GM19025 (cell line): ENCODE measurements at regions not wholly inside any gene's neighbourhood (a gene's known extent, or its start where the extent isn't known, plus 50 kb on each side); places are given as distances from the start of the nearest gene placed in this dataset.
A peak's percentile ranks its signal among the peaks of the same experiment; 100 is the strongest.
"Not testable (repeated sequence)": the region's sequence is repeated elsewhere in the genome, so short reads cannot be mapped to it uniquely, and the experiment has no call there.

Experiments used
- ATAC-seq: cut with Tn5 transposase; IDR thresholded peaks from one replicate; pipeline ENCODE4 v1.9.1; 2021; ENCODE audit warnings: mild to moderate bottlenecking, low read depth, moderate library complexity; ENCODE audit not compliant: unreplicated experiment

DNA sequence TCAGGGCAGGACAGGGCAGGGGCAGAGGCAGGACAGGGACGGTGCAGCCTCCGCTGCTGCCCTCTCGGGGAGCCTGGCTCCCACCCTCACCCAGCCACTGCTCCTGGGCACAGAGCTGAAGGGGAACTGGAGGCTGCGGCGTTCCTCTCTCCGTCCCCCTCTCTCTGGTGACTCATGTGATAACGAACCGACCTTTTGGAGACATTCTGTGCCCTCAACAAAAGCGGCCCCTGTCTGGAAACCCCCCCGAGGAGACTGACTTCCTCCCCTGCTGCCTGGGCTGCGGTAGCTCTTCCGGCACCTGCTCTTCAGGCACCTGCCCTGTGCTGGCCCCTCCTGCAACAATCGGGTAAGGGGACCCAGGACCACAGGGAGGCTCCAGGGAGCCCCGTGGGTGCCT, 5419.6 kb upstream of the TPTE start:
- peak; percentile 46 for ATAC-seq

DNA sequence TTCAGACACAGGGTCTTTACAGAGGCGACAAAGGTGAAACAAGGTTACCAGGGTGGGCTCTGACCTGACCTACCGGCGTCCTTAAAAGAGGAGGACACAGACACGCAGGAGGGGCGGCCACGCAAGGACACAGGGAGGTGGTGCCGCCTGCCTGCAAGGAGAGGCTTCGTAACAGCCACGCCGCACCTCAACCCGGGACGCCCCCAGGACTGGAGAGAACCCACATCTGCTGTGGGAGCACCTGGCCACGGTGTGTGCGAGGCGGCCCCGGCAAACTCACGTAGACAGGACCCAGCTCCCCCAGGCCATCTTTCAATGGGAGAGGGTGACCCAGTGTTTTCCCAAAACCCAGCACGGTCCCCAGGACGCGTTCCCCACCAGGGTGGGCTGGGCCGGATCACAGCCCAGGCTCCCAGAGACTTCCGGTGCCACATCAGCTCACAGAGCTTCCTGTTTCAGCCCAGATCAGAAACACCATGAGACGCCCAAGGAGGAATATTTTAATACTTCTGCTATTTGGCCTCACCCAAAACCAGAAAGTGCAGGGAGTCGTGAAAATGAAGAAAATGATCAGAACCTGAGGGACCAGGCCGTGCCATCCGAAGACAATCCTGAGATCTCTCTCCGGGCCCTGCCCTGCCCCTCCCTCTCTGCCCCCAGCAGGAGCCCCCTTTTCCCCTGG, 5417.4 kb upstream of the TPTE start:
- not testable (repeated sequence) for ATAC-seq

DNA sequence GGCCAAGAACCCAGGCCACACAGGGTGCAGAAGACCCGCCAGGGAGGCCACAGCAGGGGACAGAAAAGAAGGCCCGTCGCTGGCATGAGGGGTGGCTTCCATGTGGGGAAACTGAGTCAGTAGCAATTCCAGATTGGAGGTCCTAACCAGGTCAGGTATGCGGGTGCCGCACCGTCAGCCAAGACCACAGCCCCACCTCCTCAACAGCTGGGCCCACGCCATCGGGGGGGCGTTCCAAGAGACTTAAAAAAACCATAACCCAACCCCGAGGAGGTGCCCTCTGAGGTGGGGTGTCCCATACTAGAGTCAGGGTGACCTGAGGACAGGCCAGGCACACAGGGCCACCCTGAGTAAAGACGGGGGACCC, 5416.8 kb upstream of the TPTE start:
- not testable (repeated sequence) for ATAC-seq

DNA sequence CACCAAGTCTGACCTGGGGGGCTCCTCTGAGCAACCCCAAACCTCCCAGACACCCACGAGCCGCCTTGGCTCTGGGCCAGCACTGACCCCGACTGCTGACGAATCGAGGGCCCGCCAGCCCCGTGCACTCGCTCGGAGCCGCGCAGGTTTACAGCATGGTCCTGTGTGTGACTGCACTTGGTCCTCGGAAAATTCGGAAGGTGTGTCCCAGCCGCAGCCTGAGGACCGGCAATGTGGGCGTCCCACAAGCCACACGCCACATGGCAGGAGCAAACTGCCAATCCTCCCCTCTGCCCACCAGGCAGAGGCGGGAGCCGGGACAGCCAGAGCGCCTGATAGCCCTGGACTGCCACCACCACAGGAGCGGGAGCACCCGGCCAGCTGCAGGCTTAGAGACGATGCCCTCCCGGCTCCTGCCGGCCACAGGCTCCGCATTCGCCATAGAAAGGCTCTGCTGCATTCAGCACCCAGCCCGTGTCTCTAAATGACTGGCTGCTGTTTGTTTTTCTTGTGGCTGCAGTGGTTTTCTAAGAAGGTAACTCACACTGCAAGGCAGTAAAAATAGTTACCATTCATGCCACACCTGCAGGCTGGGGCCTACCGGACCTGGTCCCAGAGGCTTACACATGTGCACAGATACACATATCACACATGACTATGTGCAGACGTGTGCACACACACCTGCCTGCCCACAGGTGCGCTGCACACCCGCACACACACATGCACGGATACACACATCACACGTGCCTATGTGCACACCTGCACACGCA, 5415.3 kb upstream of the TPTE start:
- peak; percentile 41 for ATAC-seq

DNA sequence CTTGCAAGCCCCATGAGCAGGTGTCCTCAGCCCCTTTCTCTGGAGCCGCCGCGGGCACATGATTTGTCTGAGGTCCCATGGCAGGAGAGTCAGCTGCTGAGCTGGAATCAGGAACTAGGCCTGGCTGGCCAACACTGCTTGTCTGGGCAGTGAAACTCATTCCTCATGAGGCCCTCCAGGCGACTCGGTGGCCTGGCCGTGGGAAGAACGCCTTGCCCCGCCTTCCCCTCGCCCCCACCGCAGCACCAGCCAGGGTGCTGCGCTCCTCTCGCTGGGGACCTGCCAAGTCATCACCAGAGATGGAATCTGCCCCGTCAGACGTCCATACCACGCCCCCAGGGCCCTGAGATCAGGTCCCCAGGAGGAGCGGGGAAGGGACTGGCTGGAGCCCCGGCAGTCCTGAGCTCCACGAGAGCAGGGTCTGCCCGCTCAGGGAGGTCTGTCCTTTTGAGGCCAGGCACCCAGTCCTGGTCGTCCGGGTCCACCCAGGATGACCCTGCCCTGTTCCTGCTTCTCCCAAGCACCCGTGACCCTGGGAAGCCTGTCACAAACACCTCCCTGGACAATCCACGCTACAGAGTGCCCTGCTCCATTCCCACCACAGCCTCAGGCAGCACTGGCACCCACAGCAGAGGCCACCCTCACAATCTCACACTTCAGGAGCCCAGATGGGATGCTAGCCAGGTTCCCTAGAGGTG, 5414.5 kb upstream of the TPTE start:
- peak; percentile 31 for ATAC-seq

DNA sequence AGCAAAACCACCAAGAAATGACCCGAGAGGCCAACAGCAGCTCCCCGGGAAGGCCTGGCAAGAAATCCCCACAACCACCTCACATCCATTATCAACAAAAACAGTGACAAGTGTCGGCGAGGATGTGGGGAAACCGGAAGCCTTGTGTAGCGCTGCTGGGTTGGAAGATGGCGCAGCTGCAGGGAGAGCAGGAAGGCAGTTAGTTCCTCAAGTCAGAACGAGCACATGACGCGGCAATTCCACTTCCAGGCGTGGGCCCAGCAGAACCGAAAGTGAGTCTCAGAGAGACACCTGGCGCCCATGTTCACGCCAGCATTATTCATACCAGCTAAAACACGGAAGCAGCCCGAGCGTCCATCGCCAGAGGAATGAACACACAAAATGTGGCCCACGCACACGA, 5413.7 kb upstream of the TPTE start:
- not testable (repeated sequence) for ATAC-seq

DNA sequence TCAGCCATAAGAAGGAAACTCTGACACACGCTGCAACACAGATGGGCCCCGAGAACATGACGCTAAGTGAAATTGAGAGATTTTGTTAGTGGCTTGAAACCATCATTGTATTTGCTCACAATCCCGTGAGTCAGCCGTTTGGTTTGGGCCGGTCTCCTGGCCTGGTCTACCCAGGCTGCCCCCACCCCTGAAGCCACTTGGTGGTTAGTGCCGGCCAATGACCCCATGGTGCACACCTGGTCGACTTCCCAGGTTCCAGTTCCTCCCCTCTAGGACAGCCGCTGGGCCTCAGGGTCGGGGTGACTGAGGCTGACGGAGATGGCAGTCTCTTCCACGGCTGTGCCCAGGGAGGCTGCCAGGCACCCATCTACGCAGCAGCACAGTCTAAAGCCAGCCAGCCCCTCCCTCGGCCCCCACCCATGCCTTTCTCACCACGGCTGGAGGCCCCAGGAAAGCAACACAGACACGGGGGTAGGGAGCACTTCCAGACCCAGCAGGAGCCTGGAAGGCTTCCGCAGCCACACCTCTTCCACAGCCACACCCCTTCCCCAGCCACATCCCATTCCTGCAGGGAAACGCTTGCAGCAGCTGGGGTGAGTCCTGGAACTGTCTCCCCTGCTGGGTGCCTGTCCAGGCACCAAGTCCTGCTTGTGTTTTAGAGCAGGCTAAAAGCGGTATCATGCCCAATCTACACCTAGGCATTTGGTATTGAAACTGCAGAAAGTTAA, 5413.2 kb upstream of the TPTE start:
- not testable (repeated sequence) for ATAC-seq

DNA sequence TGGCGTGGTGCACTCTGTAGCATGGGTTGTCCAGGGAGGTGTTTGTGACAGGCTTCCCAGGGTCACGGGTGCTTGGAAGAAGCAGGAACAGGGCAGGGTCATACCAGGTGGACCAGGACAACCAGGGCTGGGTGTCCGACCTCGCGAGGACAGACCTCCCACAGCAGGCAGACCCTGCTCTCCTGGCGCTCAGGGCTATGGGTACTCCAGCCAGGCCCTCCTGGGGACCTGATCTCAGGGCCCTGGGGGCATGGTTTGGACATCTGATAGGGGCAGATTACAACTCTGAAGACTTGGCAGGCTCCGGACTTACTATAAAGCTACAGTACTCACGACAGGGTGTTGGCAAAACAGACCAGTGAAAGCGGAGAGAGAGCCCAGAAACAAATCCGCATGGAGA, 5410.2 kb upstream of the TPTE start:
- ATAC-seq: not testable (repeated sequence)

DNA sequence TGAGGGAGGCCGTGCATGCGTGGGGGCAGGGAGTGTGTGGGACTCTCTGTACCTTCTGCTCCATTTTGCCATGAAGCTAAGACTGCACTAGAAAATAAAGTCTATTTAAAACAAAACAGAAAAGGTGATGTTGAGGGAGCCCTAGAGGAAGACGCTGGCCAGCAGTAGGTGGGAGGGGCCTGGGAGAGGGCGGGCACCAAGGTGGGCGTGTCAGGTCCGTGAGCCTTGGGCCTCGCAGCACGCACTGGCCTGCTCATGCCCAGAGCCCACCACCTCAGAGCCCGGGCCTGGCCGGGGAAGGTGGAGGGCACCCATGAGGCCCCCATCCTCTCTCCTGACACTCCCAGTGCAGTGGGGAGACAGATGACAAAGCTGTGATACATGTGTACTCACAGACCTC, 5408.3 kb upstream of the TPTE start:
- ATAC-seq: not testable (repeated sequence)

DNA sequence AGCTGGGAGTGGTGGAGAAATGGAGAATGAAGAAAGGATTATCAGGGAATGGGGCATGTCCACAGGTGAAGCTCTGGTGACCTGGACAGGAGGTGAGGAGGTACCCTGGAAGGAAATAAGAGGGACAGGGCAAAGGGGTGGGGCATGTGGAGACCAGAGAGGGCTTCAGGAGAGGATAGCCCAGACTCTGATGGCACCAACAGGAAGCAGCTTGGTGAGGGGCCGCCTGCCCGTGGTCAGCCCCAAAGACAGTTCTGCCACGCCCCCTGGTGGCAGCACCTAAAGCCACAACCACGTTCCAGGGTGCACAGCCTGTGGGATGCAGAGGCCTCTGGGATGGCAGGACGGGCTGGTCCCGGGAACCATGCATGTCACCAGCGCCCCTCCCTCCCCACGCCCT, 5406.9 kb upstream of the TPTE start:
- ATAC-seq: not testable (repeated sequence)

DNA sequence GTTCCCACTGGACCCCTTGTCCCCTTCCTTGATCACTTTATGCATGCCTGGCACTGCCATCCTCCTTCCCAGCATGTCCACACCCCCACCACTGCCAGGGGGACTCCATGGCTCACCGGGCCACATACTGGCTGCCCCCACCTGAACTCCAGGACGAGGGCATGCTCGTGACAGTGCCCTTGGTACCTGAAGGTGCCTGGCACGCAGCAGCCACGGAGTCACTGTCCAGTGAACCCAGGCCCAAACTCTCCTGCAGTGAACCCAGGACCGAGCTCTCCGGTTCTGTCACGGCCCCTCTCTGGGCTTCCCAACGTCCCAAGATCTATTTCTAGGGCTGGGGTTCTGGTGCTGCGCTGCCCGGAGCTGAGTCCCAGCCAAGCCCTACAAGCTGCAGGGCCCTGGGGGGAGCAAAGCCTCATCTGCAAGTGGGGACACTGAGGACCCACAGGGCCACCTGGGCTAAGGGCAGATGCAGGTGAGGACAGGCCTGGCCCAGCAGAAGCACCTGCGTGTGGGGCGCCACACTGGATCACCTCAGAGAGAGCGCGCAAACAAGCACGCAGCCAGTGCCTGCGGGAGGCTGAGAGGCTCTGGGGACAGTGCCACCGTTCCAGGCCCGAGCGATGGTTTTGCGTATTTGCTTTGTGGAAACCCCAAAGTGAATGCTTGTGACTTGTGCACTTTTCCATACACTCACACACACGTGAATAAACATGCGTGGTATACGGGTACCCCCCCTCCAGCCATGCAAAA, 5406.3 kb upstream of the TPTE start:
- not testable (repeated sequence) for ATAC-seq

DNA sequence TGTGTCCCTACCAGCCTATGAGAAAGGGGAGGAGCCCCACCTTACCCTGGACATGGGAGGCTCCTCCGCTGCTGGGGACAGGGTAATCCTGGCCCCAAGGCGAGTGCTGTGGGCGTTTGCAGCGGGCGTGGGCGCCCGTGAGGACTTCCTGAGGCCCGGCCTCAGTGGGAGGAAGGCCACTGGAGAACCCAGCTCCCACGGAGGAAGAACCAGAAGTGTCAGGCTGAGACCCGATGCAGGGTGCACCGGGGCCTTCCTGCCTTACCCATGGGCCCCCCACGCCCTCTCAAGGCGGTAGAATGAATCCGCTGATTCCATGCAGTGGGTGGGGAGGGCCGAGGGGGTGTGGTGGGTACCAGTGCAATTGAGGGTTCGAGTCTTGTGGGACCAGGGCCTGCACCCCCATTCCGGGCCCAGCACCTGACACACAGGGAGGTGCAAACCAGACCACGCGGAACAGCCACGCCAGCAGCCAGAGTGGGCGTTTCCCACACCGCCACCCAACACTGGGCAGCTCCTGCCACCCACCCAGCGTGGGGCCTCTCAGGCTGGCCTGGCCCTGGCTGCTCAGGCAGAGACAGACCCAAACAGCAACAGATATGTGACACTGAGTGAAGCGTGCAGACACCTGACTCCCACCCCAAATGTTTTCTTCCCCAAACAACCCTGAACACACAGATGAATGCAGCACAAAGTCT, 5405.6 kb upstream of the TPTE start:
- ATAC-seq: not testable (repeated sequence)

DNA sequence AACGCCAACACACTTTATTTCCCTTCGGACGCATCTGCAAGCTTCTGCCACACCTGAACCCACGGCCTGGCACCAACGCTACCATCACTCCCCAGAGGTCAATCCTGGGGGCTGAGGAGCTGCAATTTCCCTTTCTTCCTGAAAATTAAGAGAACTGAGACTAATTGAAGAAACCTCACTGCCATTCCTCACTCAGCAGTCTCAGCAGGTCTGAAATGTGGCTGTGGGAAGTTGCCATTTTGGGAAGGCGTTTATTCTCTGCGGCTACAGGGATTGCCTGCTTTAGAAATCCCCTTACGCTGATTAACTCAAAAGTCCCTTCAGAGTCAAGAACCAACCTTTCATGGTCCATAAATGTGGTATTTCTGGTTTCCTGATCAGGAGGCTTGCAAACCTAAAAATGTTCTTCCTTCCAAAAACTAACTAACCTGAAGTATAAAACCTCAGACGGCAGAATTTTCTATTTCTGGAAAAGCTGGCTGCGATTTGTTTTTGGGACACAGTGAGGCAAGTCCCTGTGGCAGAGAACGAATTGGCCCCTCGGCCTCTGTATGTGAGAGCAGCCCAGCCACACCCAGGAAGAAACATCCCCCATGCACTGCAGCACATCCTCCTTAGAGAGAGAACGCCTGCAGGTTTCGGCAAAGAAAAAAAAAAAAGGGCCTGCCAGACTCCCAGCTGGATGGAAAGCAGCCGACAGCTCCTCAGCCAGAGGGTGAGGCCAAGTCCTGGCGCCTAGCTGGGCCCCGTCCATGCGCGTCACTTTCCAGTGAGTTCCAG, 5404.8 kb upstream of the TPTE start:
- ATAC-seq: not testable (repeated sequence)

DNA sequence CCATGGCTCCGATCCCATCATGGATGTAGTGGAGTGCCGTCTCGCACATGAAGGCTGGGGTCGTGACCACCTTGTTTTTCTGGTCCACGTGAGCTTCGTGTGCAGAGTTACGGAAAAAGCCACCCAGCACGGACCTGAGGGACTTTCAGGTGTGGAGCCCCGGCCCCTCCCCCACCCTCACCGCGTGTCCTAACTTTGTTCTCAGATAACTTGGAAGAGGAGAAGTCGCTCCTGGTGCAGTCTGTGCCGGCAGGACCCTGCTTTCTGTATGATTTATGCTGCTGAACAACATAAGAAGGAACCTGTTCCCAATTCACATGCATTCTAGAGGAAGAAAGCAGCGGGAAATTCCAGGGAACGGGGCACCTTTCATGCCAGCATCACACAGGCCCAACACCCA, 5404.2 kb upstream of the TPTE start:
- not testable (repeated sequence) for ATAC-seq

DNA sequence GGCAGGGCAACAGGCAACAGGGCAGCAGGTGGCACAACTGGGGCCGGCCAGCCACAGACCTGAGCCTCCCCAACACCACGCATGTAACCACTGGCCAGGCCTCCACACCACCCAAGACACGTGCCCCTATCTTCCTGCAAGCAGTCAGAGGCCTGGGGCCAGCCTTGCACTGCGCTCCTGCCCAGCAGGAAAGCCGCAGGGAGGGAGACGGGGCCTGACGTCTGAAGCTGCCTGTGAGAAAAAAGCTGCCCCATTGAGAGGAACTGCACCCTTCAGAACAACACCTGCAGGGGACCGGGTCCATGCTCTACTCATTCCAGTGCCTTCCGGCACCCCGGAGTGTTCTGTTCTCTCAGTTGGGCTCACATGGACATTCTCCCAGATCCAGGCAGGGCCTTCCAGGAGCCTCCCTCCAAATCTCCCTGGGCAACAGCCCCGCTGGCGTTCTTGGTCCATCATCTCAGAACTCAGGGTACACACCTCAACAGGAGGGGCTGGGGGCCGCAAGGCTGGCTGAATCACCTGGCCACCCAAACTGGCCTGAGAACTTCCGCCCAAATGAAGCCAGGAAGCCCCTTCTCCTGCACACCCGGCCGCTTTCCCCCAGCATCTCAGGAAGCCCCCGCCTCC, 5403.6 kb upstream of the TPTE start:
- ATAC-seq: not testable (repeated sequence)

DNA sequence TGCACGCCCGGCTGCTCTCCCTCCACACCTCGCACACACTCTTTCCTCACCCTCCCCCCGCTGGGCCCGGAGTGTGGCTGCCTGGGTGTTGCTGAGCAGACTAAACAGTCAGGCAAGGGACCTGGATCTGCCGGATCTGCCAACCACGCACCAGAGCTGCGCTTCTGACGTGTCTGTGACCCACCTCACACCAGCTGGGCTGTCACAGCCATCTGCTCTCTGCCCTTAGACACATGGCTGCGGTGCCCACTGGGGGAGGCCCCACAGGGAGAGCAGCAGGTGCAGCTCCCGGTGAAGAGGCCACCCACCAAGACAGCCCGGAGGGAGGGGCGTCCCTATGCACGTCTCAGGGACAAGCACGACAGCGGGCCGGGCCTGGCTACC, 5403.1 kb upstream of the TPTE start:
- ATAC-seq: not testable (repeated sequence)

DNA sequence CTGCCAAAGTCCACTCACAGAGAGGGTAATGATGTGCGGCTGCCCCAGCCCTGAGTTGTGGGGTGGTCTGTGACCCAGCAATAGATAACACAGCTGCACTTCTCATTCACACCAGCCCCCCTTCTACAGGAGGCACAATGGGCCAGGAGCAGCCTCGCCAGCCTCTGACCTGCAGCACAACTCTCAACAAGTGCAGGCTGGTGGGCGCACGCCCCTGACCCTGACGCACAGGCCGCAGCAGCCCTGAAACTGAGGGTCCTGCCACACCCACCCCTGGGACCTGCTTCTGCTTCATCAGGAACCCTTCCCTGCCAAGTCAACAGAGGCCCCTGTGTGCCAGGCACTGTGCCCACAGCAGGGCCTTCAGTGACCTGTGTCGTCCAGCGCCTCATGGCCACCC, 5402.2 kb upstream of the TPTE start:
- ATAC-seq: not testable (repeated sequence)

DNA sequence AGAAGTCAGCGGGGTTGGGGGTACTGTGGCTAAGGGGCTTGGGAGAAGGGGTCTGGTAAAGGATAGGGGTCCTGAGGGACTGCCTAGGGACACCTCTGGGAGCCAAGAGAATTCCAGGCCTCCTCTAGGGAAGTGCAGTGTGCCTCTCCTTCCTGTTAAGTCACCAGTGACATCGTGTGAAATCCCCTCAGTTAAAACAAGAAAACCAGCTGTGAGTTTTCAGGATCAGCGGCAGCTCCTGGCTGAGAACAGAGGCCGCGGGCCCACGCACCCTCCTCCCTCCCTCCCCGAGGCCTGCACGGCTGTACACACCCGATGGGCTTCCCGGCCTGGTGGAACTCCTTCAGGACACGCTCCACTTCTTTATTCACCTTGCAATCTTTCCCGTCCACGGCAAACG, 5400.0 kb upstream of the TPTE start:
- ATAC-seq: not testable (repeated sequence)
